MM.1S (cell line): ENCODE measurements at regions not wholly inside any gene's neighbourhood (a gene's known extent, or its start where the extent isn't known, plus 50 kb on each side); places are given as distances from the start of the nearest gene placed in this dataset.
"Not testable (repeated sequence)": the region's sequence is repeated elsewhere in the genome, so short reads cannot be mapped to it uniquely, and the experiment has no call there.

ENCODE experiments used
- CTCF ChIP-seq: fragments of 300-600 bp; sonication (generic); IDR thresholded peaks from 2 replicates; pipeline ENCODE4 v1.5.1; 2016; ENCODE audit warnings: antibody characterized with exemption, low read length, mixed read lengths
- EZH2 ChIP-seq: fragments of 300-600 bp; sonication (generic); optimal IDR thresholded peaks from 2 replicates; pipeline ENCODE3; 2017; ENCODE audit warnings: low read depth, mild to moderate bottlenecking, antibody characterized with exemption, low read length, mixed read lengths

GRCh38 chr2:176578292-176578691, 309.1 kb downstream of the MTX2 start:
- TF ChIP-seq CTCF, EZH2: not testable (repeated sequence)
